BJ (cell line): ENCODE measurements at regions not wholly inside any gene's neighbourhood (a gene's known extent, or its start where the extent isn't known, plus 50 kb on each side); places are given as distances from the start of the nearest gene placed in this dataset.
"Not testable (repeated sequence)": the region's sequence is repeated elsewhere in the genome, so short reads cannot be mapped to it uniquely, and the experiment has no call there.

Source experiments
- CTCF ChIA-PET: fragments of 350-600 bp; formaldehyde crosslinking; extraction: SDS; loops from one replicate; lab custom pipeline; 2021; ENCODE audit warnings: antibody characterized with exemption, inconsistent platforms; lab: Yijun Ruan, JAX
- POLR2A ChIA-PET: fragments of 300-600 bp; sonication (Branson Sonifier 250); formaldehyde crosslinking; extraction: SDS; loops from one replicate; lab custom pipeline; 2021; ENCODE audit warnings: antibody characterized with exemption; lab: Charles Lee
- DNase-seq: peaks from one replicate; pipeline ENCODE4 v3.0.0-alpha.2; 2011; ENCODE audit warnings: low read depth
- H3K27me3 ChIP-seq: 2 replicates; pipeline ENCODE4 v1.6.0; 2011; ENCODE audit warnings: low read length; ENCODE audit not compliant: control insufficient read depth, insufficient read depth
- H3K36me3 ChIP-seq: 2 replicates; pipeline ENCODE4 v1.5.1; 2011; ENCODE audit warnings: low read length; ENCODE audit not compliant: control insufficient read depth, insufficient read depth
- H3K4me3 ChIP-seq: 2 replicates; pipeline ENCODE4 v1.5.1; 2011; ENCODE audit warnings: low read depth, mild to moderate bottlenecking, control low read depth, low read length
- CTCF ChIP-seq: IDR thresholded peaks from 2 replicates; pipeline ENCODE4 v1.5.1; 2011; ENCODE audit warnings: low read depth, mild to moderate bottlenecking, control low read depth, inconsistent platforms, low read length, moderate library complexity; ENCODE audit not compliant: insufficient read depth

GRCh38 chr2:189312643-189313042, 128.6 kb upstream of the WDR75 start:
- ChIA-PET POLR2A (no interaction called here), CTCF (no interaction called here)
- DNase-seq, result no peak
- Histone ChIP-seq H3K4me3 (no peak overlapping the region), H3K27me3 (no peaks in the 10 kb centered on the region), H3K36me3 (no peaks in the 10 kb centered on the region)
- no peak for TF ChIP-seq CTCF

GRCh38 chr2:189318761-189319160, 122.5 kb upstream of the WDR75 start:
- no peak for TF ChIP-seq CTCF
- DNase-seq, result no peak
- H3K36me3 ChIP-seq, result no peaks in the 10 kb centered on the region
- ChIA-PET POLR2A (no interaction called here), CTCF (no interaction called here)
- H3K27me3 ChIP-seq, result no peaks in the 10 kb centered on the region
- no peak overlapping the region for H3K4me3 ChIP-seq

- DNase-seq, H3K27me3 ChIP-seq, POLR2A ChIA-PET, H3K36me3 ChIP-seq, CTCF ChIA-PET, H3K4me3 ChIP-seq: not testable (repeated sequence)
Measured at GRCh38 chr2:189319424-189319823, 121.8 kb upstream of the WDR75 start.

GRCh38 chr2:189327879-189328847, 113.1 kb upstream of the WDR75 start:
- no peaks in the 10 kb centered on the region for H3K27me3 ChIP-seq
- POLR2A ChIA-PET, result no interaction called here
- no peak for TF ChIP-seq CTCF

GRCh38 chr2:189328848-189329245, 112.4 kb upstream of the WDR75 start:
- POLR2A ChIA-PET, result no interaction called here
- DNase-seq, result no peak
- CTCF ChIA-PET, result interaction anchor here (1.0 kb wide), 1 partner anchor 13 kb away, joined by 3 read pairs; no protein-coding TSS in a partner anchor
- no peak for TF ChIP-seq CTCF
- no peak overlapping the region for H3K4me3 ChIP-seq
- no peaks in the 10 kb centered on the region for H3K27me3 ChIP-seq
- H3K36me3 ChIP-seq, result no peaks in the 10 kb centered on the region

More at GRCh38 chr2:189327879-189328847, 113.1 kb upstream of the WDR75 start:
- CTCF ChIA-PET, result interaction anchor here (0.9 to 1.0 kb wide), 3 partner anchors 12 to 1153 kb away, joined by 3 read pairs; no protein-coding TSS in a partner anchor
- DNase-seq, result no peak
- Histone ChIP-seq H3K4me3 (no peak overlapping the region), H3K36me3 (no peaks in the 10 kb centered on the region)
